ENCODE measurements at regions not wholly inside any gene's neighbourhood (a gene's known extent, or its start where the extent isn't known, plus 50 kb on each side); places are given as distances from the start of the nearest gene placed in this dataset.

DNA sequence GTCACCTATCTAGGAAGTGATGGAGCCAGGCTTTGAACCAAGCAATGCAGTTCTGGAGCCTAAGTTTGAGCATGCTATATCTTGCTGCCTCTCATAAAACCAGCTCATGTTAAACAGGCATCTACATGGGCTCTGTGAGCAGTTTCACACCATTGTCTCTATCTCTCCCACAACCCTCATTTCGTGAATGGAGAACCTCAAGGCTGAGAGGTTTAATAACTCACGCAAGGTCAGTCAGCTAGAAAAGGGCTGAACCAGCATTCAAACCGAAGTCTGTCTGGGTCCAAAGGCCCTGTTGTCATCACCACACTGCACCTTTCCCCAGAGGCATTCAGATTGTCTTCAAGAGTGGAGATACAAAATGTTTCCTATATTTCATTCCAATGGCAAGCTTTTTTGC lies 369.2 kb downstream of the MID1IP1 start:
- Histone ChIP-seq H3K4me1 (ENCODE audit: control insufficient read depth, insufficient read depth, low read length) (no peaks in the 10 kb centered on the region), H3K4me3 (ENCODE audit: low read length) (no peak overlapping the region), H3K27me3 (ENCODE audit: control insufficient read depth, insufficient read depth, low read length, poor library complexity, severe bottlenecking) (no peaks in the 10 kb centered on the region), H3K9me3 (ENCODE audit: control insufficient read depth, low read length) (no peaks in the 10 kb centered on the region), H3K36me3 (ENCODE audit: control insufficient read depth, insufficient read depth, low read length) (no peaks in the 10 kb centered on the region), H3K27ac (ENCODE audit: low read depth, low read length) (no peak overlapping the region), H3K9ac (ENCODE audit: extremely low read depth, low read length, poor library complexity, severe bottlenecking) (no peak overlapping the region)
- Mint-ChIP-seq H3K4me3 (no peak overlapping the region), H3K27ac (no peak overlapping the region), H3K4me1 (no peaks in the 10 kb centered on the region), H3K9me3 (peaks cover 41% of the 10 kb centered on the region), H3K36me3 (ENCODE audit: low read depth) (no peaks in the 10 kb centered on the region), H3K27me3 (ENCODE audit: insufficient read depth) (peaks cover 2% of the 10 kb centered on the region)
- TF ChIP-seq, protein P1, sequence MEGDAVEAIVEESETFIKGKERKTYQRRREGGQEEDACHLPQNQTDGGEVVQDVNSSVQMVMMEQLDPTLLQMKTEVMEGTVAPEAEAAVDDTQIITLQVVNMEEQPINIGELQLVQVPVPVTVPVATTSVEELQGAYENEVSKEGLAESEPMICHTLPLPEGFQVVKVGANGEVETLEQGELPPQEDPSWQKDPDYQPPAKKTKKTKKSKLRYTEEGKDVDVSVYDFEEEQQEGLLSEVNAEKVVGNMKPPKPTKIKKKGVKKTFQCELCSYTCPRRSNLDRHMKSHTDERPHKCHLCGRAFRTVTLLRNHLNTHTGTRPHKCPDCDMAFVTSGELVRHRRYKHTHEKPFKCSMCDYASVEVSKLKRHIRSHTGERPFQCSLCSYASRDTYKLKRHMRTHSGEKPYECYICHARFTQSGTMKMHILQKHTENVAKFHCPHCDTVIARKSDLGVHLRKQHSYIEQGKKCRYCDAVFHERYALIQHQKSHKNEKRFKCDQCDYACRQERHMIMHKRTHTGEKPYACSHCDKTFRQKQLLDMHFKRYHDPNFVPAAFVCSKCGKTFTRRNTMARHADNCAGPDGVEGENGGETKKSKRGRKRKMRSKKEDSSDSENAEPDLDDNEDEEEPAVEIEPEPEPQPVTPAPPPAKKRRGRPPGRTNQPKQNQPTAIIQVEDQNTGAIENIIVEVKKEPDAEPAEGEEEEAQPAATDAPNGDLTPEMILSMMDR (conservative IDR thresholded peaks at IDR 0.05) = no peak
- 85% methylated on average over 3 of the region's 3 CpGs; no CpG with 5 or more reads in 1 of the 2 experiments for WGBS, 2 experiments (ENCODE audit: insufficient coverage in 1 of 2, insufficient read length in 1 of 2)
- DNase-seq = no peak

DNA sequence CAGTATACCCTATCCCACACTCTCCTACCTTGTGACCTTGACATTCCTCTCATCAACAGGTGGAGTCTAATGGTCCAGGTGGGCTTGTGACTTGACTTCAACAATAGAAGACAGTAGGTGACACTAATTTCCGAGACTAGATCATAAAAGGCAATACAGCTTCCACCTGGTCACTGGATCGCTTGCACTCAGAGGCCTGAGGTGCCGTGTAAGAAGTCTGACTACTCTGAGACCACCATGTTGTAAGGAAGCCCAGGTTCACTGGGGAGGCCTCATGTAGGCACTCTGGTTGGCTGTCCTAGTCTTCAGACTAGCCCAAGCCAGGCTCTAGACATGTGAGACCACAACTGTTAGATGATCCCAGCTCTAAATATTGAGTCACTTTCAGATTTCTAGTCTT lies 370.4 kb downstream of the MID1IP1 start:
- Histone ChIP-seq H3K9ac (ENCODE audit: extremely low read depth, low read length, poor library complexity, severe bottlenecking) (no peak overlapping the region), H3K36me3 (ENCODE audit: control insufficient read depth, insufficient read depth, low read length) (no peaks in the 10 kb centered on the region), H3K4me1 (ENCODE audit: control insufficient read depth, insufficient read depth, low read length) (no peaks in the 10 kb centered on the region), H3K27me3 (ENCODE audit: control insufficient read depth, insufficient read depth, low read length, poor library complexity, severe bottlenecking) (no peaks in the 10 kb centered on the region), H3K4me3 (ENCODE audit: low read length) (no peak overlapping the region), H3K9me3 (ENCODE audit: control insufficient read depth, low read length) (no peaks in the 10 kb centered on the region), H3K27ac (ENCODE audit: low read depth, low read length) (no peak overlapping the region)
- Mint-ChIP-seq H3K4me3 (no peak overlapping the region), H3K9me3 (peaks cover 43% of the 10 kb centered on the region), H3K27me3 (ENCODE audit: insufficient read depth) (no peaks in the 10 kb centered on the region), H3K27ac (no peak overlapping the region), H3K36me3 (ENCODE audit: low read depth) (no peaks in the 10 kb centered on the region), H3K4me1 (no peaks in the 10 kb centered on the region)
- 83 to 95% methylated on average over 1 to 3 of the region's 3 CpGs for WGBS, 2 experiments (ENCODE audit: insufficient coverage in 1 of 2, insufficient read length in 1 of 2)
- TF ChIP-seq, protein P1 (conservative IDR thresholded peaks at IDR 0.05) = no peak
- no peak for DNase-seq

- peaks cover 48% of the 10 kb centered on the region for H3K9me3 Mint-ChIP-seq
- no peaks in the 10 kb centered on the region for H3K36me3 Mint-ChIP-seq (ENCODE audit: low read depth)
Measured at GRCh38 chrX:39174241-39174771, 373.0 kb downstream of the MID1IP1 start.

More at GRCh38 chrX:39174241-39174771, 373.0 kb downstream of the MID1IP1 start:
- Histone ChIP-seq H3K4me1 (ENCODE audit: control insufficient read depth, insufficient read depth, low read length) (no peaks in the 10 kb centered on the region), H3K9ac (ENCODE audit: extremely low read depth, low read length, poor library complexity, severe bottlenecking) (no peak overlapping the region), H3K27ac (ENCODE audit: low read depth, low read length) (no peak overlapping the region), H3K4me3 (ENCODE audit: low read length) (no peak overlapping the region), H3K27me3 (ENCODE audit: control insufficient read depth, insufficient read depth, low read length, poor library complexity, severe bottlenecking) (no peaks in the 10 kb centered on the region), H3K9me3 (ENCODE audit: control insufficient read depth, low read length) (no peaks in the 10 kb centered on the region), H3K36me3 (ENCODE audit: control insufficient read depth, insufficient read depth, low read length) (no peaks in the 10 kb centered on the region)
- H3K27me3 Mint-ChIP-seq (ENCODE audit: insufficient read depth) = no peaks in the 10 kb centered on the region
- 81% methylated on average over 5 of the region's 5 CpGs; no CpG with 5 or more reads in 1 of the 2 experiments for WGBS, 2 experiments (ENCODE audit: insufficient coverage in 1 of 2, insufficient read length in 1 of 2)
- H3K4me1 Mint-ChIP-seq = no peaks in the 10 kb centered on the region
- no peak overlapping the region for H3K4me3 Mint-ChIP-seq
- TF ChIP-seq, protein P1 (conservative IDR thresholded peaks at IDR 0.05) = no peak
- no peak for DNase-seq
- no peak overlapping the region for H3K27ac Mint-ChIP-seq

Data from endodermal cell (in vitro differentiated cells).